ENCODE measurements at regions not wholly inside any gene's neighbourhood (a gene's known extent, or its start where the extent isn't known, plus 50 kb on each side); places are given as distances from the start of the nearest gene placed in this dataset.

GRCh38 chr5:3299441-3299840, 296.2 kb upstream of the IRX1 start:
- no peak overlapping the region for H3K27ac ChIP-seq (ENCODE audit: extremely low read depth, low read depth, low read length)
- DNase-seq (ENCODE audit: extremely low read depth in 1 of 4, low spot score in 3 of 4) (no peak), ATAC-seq (no peak), FAIRE-seq (no peak)
- H3K4me1 ChIP-seq (replicated peaks in 1 of 2; ENCODE audit: control insufficient read depth in 2 of 2, insufficient read depth in 2 of 2, low read length in 2 of 2): no peaks in the 10 kb centered on the region
- H3K9me3 ChIP-seq (replicated peaks; ENCODE audit: control insufficient read depth, insufficient read depth, low read depth, low read length): no peaks in the 10 kb centered on the region
- under 1% methylated on average over 7 of the region's 7 CpGs for WGBS (ENCODE audit: insufficient coverage, low coverage, missing lambda C conversion rate)
- H3K4me2 ChIP-seq (ENCODE audit: insufficient read depth, low read length): no peak overlapping the region
- H3K79me2 ChIP-seq (ENCODE audit: control insufficient read depth, insufficient read depth, low read length): no peaks in the 10 kb centered on the region
- no TSS peak for BruUV-seq (replicated peaks)
- POLR2A ChIA-PET: no interaction called here
- no peaks in the 10 kb centered on the region for H3K36me3 ChIP-seq (ENCODE audit: control insufficient read depth, insufficient read depth, low read length)
- no peak overlapping the region for H3K9ac ChIP-seq (ENCODE audit: insufficient read depth in 1 of 2, low read depth in 2 of 2, low read length in 2 of 2)
- TF ChIP-seq, protein P1, sequence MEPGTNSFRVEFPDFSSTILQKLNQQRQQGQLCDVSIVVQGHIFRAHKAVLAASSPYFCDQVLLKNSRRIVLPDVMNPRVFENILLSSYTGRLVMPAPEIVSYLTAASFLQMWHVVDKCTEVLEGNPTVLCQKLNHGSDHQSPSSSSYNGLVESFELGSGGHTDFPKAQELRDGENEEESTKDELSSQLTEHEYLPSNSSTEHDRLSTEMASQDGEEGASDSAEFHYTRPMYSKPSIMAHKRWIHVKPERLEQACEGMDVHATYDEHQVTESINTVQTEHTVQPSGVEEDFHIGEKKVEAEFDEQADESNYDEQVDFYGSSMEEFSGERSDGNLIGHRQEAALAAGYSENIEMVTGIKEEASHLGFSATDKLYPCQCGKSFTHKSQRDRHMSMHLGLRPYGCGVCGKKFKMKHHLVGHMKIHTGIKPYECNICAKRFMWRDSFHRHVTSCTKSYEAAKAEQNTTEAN (CRISPR knock-in tag; IDR thresholded peaks at IDR 0.05): no peak
- TF ChIP-seq ZNF444 (CRISPR knock-in tag; IDR thresholded peaks at IDR 0.05) (no peak), TOE1 (IDR thresholded peaks at IDR 0.05; ENCODE audit: borderline replicate concordance) (no peak), TOE1 (CRISPR knock-in tag; IDR thresholded peaks at IDR 0.05; ENCODE audit: borderline replicate concordance, low read depth) (no peak), CREB5 (CRISPR knock-in tag; IDR thresholded peaks at IDR 0.05) (no peak)
- TF ChIP-seq, protein P2, sequence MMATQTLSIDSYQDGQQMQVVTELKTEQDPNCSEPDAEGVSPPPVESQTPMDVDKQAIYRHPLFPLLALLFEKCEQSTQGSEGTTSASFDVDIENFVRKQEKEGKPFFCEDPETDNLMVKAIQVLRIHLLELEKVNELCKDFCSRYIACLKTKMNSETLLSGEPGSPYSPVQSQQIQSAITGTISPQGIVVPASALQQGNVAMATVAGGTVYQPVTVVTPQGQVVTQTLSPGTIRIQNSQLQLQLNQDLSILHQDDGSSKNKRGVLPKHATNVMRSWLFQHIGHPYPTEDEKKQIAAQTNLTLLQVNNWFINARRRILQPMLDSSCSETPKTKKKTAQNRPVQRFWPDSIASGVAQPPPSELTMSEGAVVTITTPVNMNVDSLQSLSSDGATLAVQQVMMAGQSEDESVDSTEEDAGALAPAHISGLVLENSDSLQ (IDR thresholded peaks at IDR 0.05): no peak
- 0 out of 2 replicates have a peak, but pooled peaks cover 4% of the 10 kb centered on the region for H4K20me1 ChIP-seq (replicated peaks; ENCODE audit: control insufficient read depth, insufficient read depth, low read length)
- intact Hi-C loops (cut with micrococcal nuclease) (no loop called here), in situ Hi-C loops (cut with MboI) (no loop called here)
- CTCF ChIA-PET (ENCODE audit: low intra/inter-chr PET ratio): no interaction called here
- no peak overlapping the region for H2AFZ ChIP-seq (ENCODE audit: low read depth, low read length)
- H3K27me3 ChIP-seq (ENCODE audit: control insufficient read depth in 2 of 2, insufficient read depth in 2 of 2, low read length in 2 of 2): peaks cover 0 to 11% of the 10 kb centered on the region in 2 experiments; a peak in 4 of 5 replicates
- no peak overlapping the region for H3K4me3 ChIP-seq
- H3K9me1 ChIP-seq (ENCODE audit: control insufficient read depth, insufficient read depth, low read length): no peaks in the 10 kb centered on the region
